AG09309 (cell line): ENCODE measurements at regions not wholly inside any gene's neighbourhood (a gene's known extent, or its start where the extent isn't known, plus 50 kb on each side); places are given as distances from the start of the nearest gene placed in this dataset.

Source experiments
- DNase-seq: peaks from one replicate; pipeline ENCODE4 v3.0.0-alpha.2; 2010; ENCODE audit warnings: low read depth
- H3K4me3 ChIP-seq: 2 replicates; pipeline ENCODE4 v1.5.1; 2011; ENCODE audit warnings: mild to moderate bottlenecking, low read depth, low read length, moderate library complexity; ENCODE audit not compliant: control insufficient read depth
- CTCF ChIP-seq: IDR thresholded peaks from 2 replicates; pipeline ENCODE4 v1.5.1; 2011; ENCODE audit warnings: mild to moderate bottlenecking, low read depth, low read length, inconsistent platforms; ENCODE audit not compliant: insufficient read depth, control insufficient read depth; ENCODE audit errors: missing control alignments

GRCh38 chr12:90899456-90900182 lies 55.4 kb downstream of the CCER1 start:
- H3K4me3 ChIP-seq, result no peak overlapping the region
- no peak for TF ChIP-seq CTCF
- no peak for DNase-seq

- TF ChIP-seq CTCF, result no peak
- H3K4me3 ChIP-seq, result no peak overlapping the region
- DNase-seq, result no peak
Measured at GRCh38 chr12:90897986-90898385, 57.0 kb downstream of the CCER1 start.

GRCh38 chr12:90897316-90897715 lies 57.7 kb downstream of the CCER1 start:
- no peak for DNase-seq
- TF ChIP-seq CTCF, result no peak
- H3K4me3 ChIP-seq, result no peak overlapping the region

- no peak for TF ChIP-seq CTCF
- H3K4me3 ChIP-seq, result no peak overlapping the region
- DNase-seq, result no peak
Measured at GRCh38 chr12:90896821-90897220, 58.2 kb downstream of the CCER1 start.

- no peak overlapping the region for H3K4me3 ChIP-seq
- DNase-seq, result peak; percentile 62
- no peak for TF ChIP-seq CTCF
Measured at GRCh38 chr12:90896164-90896563, 58.8 kb downstream of the CCER1 start.

- TF ChIP-seq CTCF, result no peak
- no peak overlapping the region for H3K4me3 ChIP-seq
- no peak for DNase-seq
Measured at GRCh38 chr12:90888316-90888715, 66.7 kb downstream of the CCER1 start.

- no peak for DNase-seq
- no peak overlapping the region for H3K4me3 ChIP-seq
- TF ChIP-seq CTCF, result no peak
Measured at GRCh38 chr12:90883456-90883855, 71.5 kb downstream of the CCER1 start.
